IPS-15b (cell line): ENCODE measurements at regions not wholly inside any gene's neighbourhood (a gene's known extent, or its start where the extent isn't known, plus 50 kb on each side); places are given as distances from the start of the nearest gene placed in this dataset.
"Not testable (repeated sequence)": the region's sequence is repeated elsewhere in the genome, so short reads cannot be mapped to it uniquely, and the experiment has no call there.

Source experiments
- H3K27me3 ChIP-seq: one replicate; pipeline ENCODE4 v1.6.1; 2013; ENCODE audit warnings: low read length; ENCODE audit not compliant: control insufficient read depth, insufficient read depth
- H3K36me3 ChIP-seq: one replicate; pipeline ENCODE4 v1.6.1; 2013; ENCODE audit warnings: low read length; ENCODE audit not compliant: control insufficient read depth, insufficient read depth
- H3K4me1 ChIP-seq: one replicate; pipeline ENCODE4 v1.6.1; 2013; ENCODE audit warnings: mild to moderate bottlenecking, low read length; ENCODE audit not compliant: control insufficient read depth, insufficient read depth
- H3K4me3 ChIP-seq: one replicate; pipeline ENCODE4 v1.5.1; 2013; ENCODE audit warnings: low read depth, low read length
- H3K9ac ChIP-seq: one replicate; pipeline ENCODE4 v1.6.1; 2013; ENCODE audit warnings: low read depth, mild to moderate bottlenecking, low read length
- H3K9me3 ChIP-seq: one replicate; pipeline ENCODE4 v1.6.1; 2013; ENCODE audit warnings: mild to moderate bottlenecking, low read length; ENCODE audit not compliant: control insufficient read depth, insufficient read depth

- H3K4me1 ChIP-seq = peaks cover 26% of the 10 kb centered on the region
- H3K27me3 ChIP-seq = no peaks in the 10 kb centered on the region
- H3K9ac ChIP-seq = no peak overlapping the region
These were observed 66.4 kb upstream of the CHD2 start for GRCh38 chr15:92833493-92834271.

GRCh38 chr15:92839696-92840095 is 60.4 kb upstream of the CHD2 start:
- Histone ChIP-seq H3K36me3 (no peaks in the 10 kb centered on the region), H3K4me1 (peaks cover 5% of the 10 kb centered on the region), H3K9me3 (no peaks in the 10 kb centered on the region), H3K9ac (no peak overlapping the region), H3K27me3 (no peaks in the 10 kb centered on the region), H3K4me3 (no peak overlapping the region)

More at GRCh38 chr15:92833493-92834271, 66.4 kb upstream of the CHD2 start:
- Histone ChIP-seq H3K4me3 (no peak overlapping the region), H3K9me3 (no peaks in the 10 kb centered on the region), H3K36me3 (no peaks in the 10 kb centered on the region)

- H3K36me3 ChIP-seq = no peaks in the 10 kb centered on the region
- H3K4me1 ChIP-seq = peaks cover 5% of the 10 kb centered on the region
- H3K9ac ChIP-seq = no peak overlapping the region
- H3K9me3 ChIP-seq = no peaks in the 10 kb centered on the region
- H3K4me3 ChIP-seq = no peak overlapping the region
- H3K27me3 ChIP-seq = no peaks in the 10 kb centered on the region
These were observed 60.0 kb upstream of the CHD2 start for GRCh38 chr15:92840149-92840548.

- Histone ChIP-seq H3K36me3 (no peaks in the 10 kb centered on the region), H3K9me3 (no peaks in the 10 kb centered on the region), H3K9ac (no peak overlapping the region), H3K4me3 (no peak overlapping the region), H3K4me1 (peaks cover 5% of the 10 kb centered on the region), H3K27me3 (no peaks in the 10 kb centered on the region)
These were observed 56.8 kb upstream of the CHD2 start for GRCh38 chr15:92843326-92843725.

GRCh38 chr15:92843814-92844213 is 56.3 kb upstream of the CHD2 start:
- H3K27me3 ChIP-seq = no peaks in the 10 kb centered on the region

GRCh38 chr15:92845126-92845508 is 55.0 kb upstream of the CHD2 start:
- Histone ChIP-seq H3K9ac (no peak overlapping the region), H3K4me3 (no peak overlapping the region), H3K9me3 (no peaks in the 10 kb centered on the region)

More at GRCh38 chr15:92843814-92844213, 56.3 kb upstream of the CHD2 start:
- Histone ChIP-seq H3K4me1 (peaks cover 5% of the 10 kb centered on the region), H3K4me3 (no peak overlapping the region), H3K9me3 (no peaks in the 10 kb centered on the region), H3K36me3 (no peaks in the 10 kb centered on the region), H3K9ac (no peak overlapping the region)

GRCh38 chr15:92846741-92847140 is 53.4 kb upstream of the CHD2 start:
- H3K27me3 ChIP-seq = no peaks in the 10 kb centered on the region
- H3K9me3 ChIP-seq = no peaks in the 10 kb centered on the region
- no peak overlapping the region for H3K9ac ChIP-seq
- no peak overlapping the region for H3K4me3 ChIP-seq
- H3K36me3 ChIP-seq = no peaks in the 10 kb centered on the region
- H3K4me1 ChIP-seq = no peaks in the 10 kb centered on the region

More at GRCh38 chr15:92845126-92845508, 55.0 kb upstream of the CHD2 start:
- Histone ChIP-seq H3K27me3 (no peaks in the 10 kb centered on the region), H3K36me3 (no peaks in the 10 kb centered on the region), H3K4me1 (peaks cover under 1% of the 10 kb centered on the region)

GRCh38 chr15:92847841-92848240 is 52.3 kb upstream of the CHD2 start:
- Histone ChIP-seq H3K4me3 (no peak overlapping the region), H3K4me1 (no peaks in the 10 kb centered on the region), H3K36me3 (no peaks in the 10 kb centered on the region), H3K9ac (no peak overlapping the region), H3K9me3 (no peaks in the 10 kb centered on the region), H3K27me3 (no peaks in the 10 kb centered on the region)

- Histone ChIP-seq H3K36me3 (no peaks in the 10 kb centered on the region), H3K9ac (no peak overlapping the region), H3K4me3 (no peak overlapping the region), H3K27me3 (no peaks in the 10 kb centered on the region), H3K9me3 (no peaks in the 10 kb centered on the region), H3K4me1 (no peaks in the 10 kb centered on the region)
These were observed 51.7 kb upstream of the CHD2 start for GRCh38 chr15:92848464-92848851.

- no peaks in the 10 kb centered on the region for H3K27me3 ChIP-seq
- H3K4me1 ChIP-seq = no peaks in the 10 kb centered on the region
- no peaks in the 10 kb centered on the region for H3K9me3 ChIP-seq
- no peak overlapping the region for H3K9ac ChIP-seq
- H3K4me3 ChIP-seq = no peak overlapping the region
- no peaks in the 10 kb centered on the region for H3K36me3 ChIP-seq
These were observed 51.1 kb upstream of the CHD2 start for GRCh38 chr15:92848852-92849598.

GRCh38 chr15:92850218-92850617 is 49.9 kb upstream of the CHD2 start:
- H3K27me3 ChIP-seq, H3K9me3 ChIP-seq, H3K9ac ChIP-seq, H3K36me3 ChIP-seq, H3K4me3 ChIP-seq, H3K4me1 ChIP-seq: not testable (repeated sequence)
